ENCODE measurements at regions not wholly inside any gene's neighbourhood (a gene's known extent, or its start where the extent isn't known, plus 50 kb on each side); places are given as distances from the start of the nearest gene placed in this dataset.

GRCh38 chr2:64713686-64714085 lies 60.0 kb upstream of the SERTAD2 start:
- TF ChIP-seq CTCF (IDR thresholded peaks at IDR 0.05; ENCODE audit: low read depth, low read length) (no peak), EZH2phosphoT487 (IDR thresholded peaks at IDR 0.05; ENCODE audit: low read depth) (no peak)
